ENCODE measurements at regions not wholly inside any gene's neighbourhood (a gene's known extent, or its start where the extent isn't known, plus 50 kb on each side); places are given as distances from the start of the nearest gene placed in this dataset.

DNA sequence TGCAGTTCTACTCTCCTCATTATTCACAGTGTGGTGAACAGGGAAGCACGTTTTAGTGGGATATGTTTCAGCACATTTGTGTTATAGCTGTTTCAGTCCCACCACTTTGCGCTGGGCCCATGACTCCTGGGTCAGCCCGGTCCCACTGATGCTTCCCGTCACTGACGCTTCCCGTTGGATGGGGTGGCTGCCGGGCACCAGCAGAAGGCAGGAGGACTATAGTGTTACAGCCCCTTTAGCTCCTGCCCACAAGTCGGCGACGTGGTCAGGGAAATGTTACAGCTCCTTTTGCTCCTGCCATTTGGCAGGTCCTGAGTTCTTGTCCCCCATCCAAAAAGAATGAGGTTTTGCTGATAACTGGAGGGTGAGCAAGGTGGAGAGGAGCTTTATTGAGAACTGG is 732.2 kb downstream of the NR4A2 start (continued):
- TF ChIP-seq, protein P1, sequence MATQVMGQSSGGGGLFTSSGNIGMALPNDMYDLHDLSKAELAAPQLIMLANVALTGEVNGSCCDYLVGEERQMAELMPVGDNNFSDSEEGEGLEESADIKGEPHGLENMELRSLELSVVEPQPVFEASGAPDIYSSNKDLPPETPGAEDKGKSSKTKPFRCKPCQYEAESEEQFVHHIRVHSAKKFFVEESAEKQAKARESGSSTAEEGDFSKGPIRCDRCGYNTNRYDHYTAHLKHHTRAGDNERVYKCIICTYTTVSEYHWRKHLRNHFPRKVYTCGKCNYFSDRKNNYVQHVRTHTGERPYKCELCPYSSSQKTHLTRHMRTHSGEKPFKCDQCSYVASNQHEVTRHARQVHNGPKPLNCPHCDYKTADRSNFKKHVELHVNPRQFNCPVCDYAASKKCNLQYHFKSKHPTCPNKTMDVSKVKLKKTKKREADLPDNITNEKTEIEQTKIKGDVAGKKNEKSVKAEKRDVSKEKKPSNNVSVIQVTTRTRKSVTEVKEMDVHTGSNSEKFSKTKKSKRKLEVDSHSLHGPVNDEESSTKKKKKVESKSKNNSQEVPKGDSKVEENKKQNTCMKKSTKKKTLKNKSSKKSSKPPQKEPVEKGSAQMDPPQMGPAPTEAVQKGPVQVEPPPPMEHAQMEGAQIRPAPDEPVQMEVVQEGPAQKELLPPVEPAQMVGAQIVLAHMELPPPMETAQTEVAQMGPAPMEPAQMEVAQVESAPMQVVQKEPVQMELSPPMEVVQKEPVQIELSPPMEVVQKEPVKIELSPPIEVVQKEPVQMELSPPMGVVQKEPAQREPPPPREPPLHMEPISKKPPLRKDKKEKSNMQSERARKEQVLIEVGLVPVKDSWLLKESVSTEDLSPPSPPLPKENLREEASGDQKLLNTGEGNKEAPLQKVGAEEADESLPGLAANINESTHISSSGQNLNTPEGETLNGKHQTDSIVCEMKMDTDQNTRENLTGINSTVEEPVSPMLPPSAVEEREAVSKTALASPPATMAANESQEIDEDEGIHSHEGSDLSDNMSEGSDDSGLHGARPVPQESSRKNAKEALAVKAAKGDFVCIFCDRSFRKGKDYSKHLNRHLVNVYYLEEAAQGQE (IDR thresholded peaks at IDR 0.05; ENCODE audit: unreplicated experiment), result no peak
- TF ChIP-seq EZH2phosphoT487 (IDR thresholded peaks at IDR 0.05; ENCODE audit: unreplicated experiment), result no peak
- TF ChIP-seq CTCF (conservative IDR thresholded peaks at IDR 0.05; ENCODE audit: low read depth in 2 of 2), result no peak
- no peak for TF ChIP-seq EZH2 (IDR thresholded peaks at IDR 0.05; ENCODE audit: low read depth, unreplicated experiment)
- no peak for TF ChIP-seq STAT1 (IDR thresholded peaks at IDR 0.05; ENCODE audit: unreplicated experiment)
- TF ChIP-seq NANOG (IDR thresholded peaks at IDR 0.05; ENCODE audit: borderline replicate concordance), result no peak
- TF ChIP-seq ZNF331 (CRISPR knock-in tag; IDR thresholded peaks at IDR 0.05; ENCODE audit: low read depth), result no peak
- no peak for TF ChIP-seq JUNB (IDR thresholded peaks at IDR 0.05; ENCODE audit: unreplicated experiment)

GRCh38 chr2:155599834-155600233 is 732.7 kb downstream of the NR4A2 start:
- Histone ChIP-seq H3K27me3 (ENCODE audit: insufficient read depth) (no peaks in the 10 kb centered on the region), H4K20me1 (replicated peaks; ENCODE audit: insufficient read depth) (no peaks in the 10 kb centered on the region), H3K4me2 (no peak overlapping the region), H3K79me2 (replicated peaks; ENCODE audit: insufficient read depth) (no peaks in the 10 kb centered on the region), H3K9me2 (ENCODE audit: insufficient read depth) (no peaks in the 10 kb centered on the region), H3K4me3 (no peak overlapping the region), H3K27ac (ENCODE audit: low read depth) (no peak overlapping the region), H3K36me3 (ENCODE audit: insufficient read depth) (no peaks in the 10 kb centered on the region), H3F3A (replicated peaks; ENCODE audit: low read depth) (no peaks in the 10 kb centered on the region), H3K4me1 (ENCODE audit: insufficient read depth) (no peaks in the 10 kb centered on the region), H2AFZ (no peak overlapping the region)
- peaks cover 5% of the 10 kb centered on the region for H3K9me3 Mint-ChIP-seq
- ATAC-seq (no peak), DNase-seq (ENCODE audit: low spot score) (no peak)
- no peaks in the 10 kb centered on the region for H3K36me3 Mint-ChIP-seq (ENCODE audit: low read depth)
- no peak overlapping the region for H3K4me3 Mint-ChIP-seq
- H3K27me3 Mint-ChIP-seq (ENCODE audit: insufficient read depth, low read depth, poor library complexity), result peaks cover 2% of the 10 kb centered on the region
- H3K4me1 Mint-ChIP-seq, result no peaks in the 10 kb centered on the region
- H3K27ac Mint-ChIP-seq, result no peak overlapping the region
- TF ChIP-seq POLR2AphosphoS5 (IDR thresholded peaks at IDR 0.05; ENCODE audit: low read depth) (no peak), ZNF462 (CRISPR knock-in tag; IDR thresholded peaks at IDR 0.05) (no peak), EZH2phosphoT487 (IDR thresholded peaks at IDR 0.05; ENCODE audit: unreplicated experiment) (no peak), CTCF (conservative IDR thresholded peaks at IDR 0.05; ENCODE audit: low read depth in 2 of 2) (no peak)
- TF ChIP-seq, protein P2, sequence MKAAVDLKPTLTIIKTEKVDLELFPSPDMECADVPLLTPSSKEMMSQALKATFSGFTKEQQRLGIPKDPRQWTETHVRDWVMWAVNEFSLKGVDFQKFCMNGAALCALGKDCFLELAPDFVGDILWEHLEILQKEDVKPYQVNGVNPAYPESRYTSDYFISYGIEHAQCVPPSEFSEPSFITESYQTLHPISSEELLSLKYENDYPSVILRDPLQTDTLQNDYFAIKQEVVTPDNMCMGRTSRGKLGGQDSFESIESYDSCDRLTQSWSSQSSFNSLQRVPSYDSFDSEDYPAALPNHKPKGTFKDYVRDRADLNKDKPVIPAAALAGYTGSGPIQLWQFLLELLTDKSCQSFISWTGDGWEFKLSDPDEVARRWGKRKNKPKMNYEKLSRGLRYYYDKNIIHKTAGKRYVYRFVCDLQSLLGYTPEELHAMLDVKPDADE (IDR thresholded peaks at IDR 0.05), result no peak

Measured in GM23338 (cell line).